ENCODE measurements at regions not wholly inside any gene's neighbourhood (a gene's known extent, or its start where the extent isn't known, plus 50 kb on each side); places are given as distances from the start of the nearest gene placed in this dataset.

- in situ Hi-C loops (cut with HindIII; ENCODE audit: low sequenced_read_pairs), result no loop called here
- no peak for DNase-seq (ENCODE audit: low read depth)
Measured at GRCh38 chrX:149267878-149268813, 237.0 kb downstream of the IDS start.

GRCh38 chrX:149262086-149262485 lies 243.0 kb downstream of the IDS start:
- no peak for TF ChIP-seq CTCF (IDR thresholded peaks at IDR 0.05; ENCODE audit: low read depth, low read length, missing control alignments)
- DNase-seq (ENCODE audit: low read depth), result no peak
- in situ Hi-C loops (cut with HindIII; ENCODE audit: low sequenced_read_pairs), result no loop called here
- no peak overlapping the region for H3K4me3 ChIP-seq (ENCODE audit: low read depth, low read length)

More at GRCh38 chrX:149267878-149268813, 237.0 kb downstream of the IDS start:
- TF ChIP-seq CTCF (IDR thresholded peaks at IDR 0.05; ENCODE audit: low read depth, low read length, missing control alignments), result no peak
- H3K4me3 ChIP-seq (ENCODE audit: low read depth, low read length), result no peak overlapping the region

- TF ChIP-seq CTCF (IDR thresholded peaks at IDR 0.05; ENCODE audit: low read depth, low read length, missing control alignments), result no peak
- no peak overlapping the region for H3K4me3 ChIP-seq (ENCODE audit: low read depth, low read length)
- in situ Hi-C loops (cut with HindIII; ENCODE audit: low sequenced_read_pairs), result no loop called here
- DNase-seq (ENCODE audit: low read depth), result no peak
Measured at GRCh38 chrX:149259241-149259640, 245.9 kb downstream of the IDS start.

- DNase-seq (ENCODE audit: low read depth), result no peak
- H3K4me3 ChIP-seq (ENCODE audit: low read depth, low read length), result no peak overlapping the region
- TF ChIP-seq CTCF (IDR thresholded peaks at IDR 0.05; ENCODE audit: low read depth, low read length, missing control alignments), result no peak
- in situ Hi-C loops (cut with HindIII; ENCODE audit: low sequenced_read_pairs), result no loop called here
Measured at GRCh38 chrX:149255860-149256259, 249.2 kb downstream of the IDS start.

GRCh38 chrX:149248073-149248625 lies 257.0 kb downstream of the IDS start:
- H3K4me3 ChIP-seq (ENCODE audit: low read depth, low read length), result no peak overlapping the region
- TF ChIP-seq CTCF (IDR thresholded peaks at IDR 0.05; ENCODE audit: low read depth, low read length, missing control alignments), result no peak
- DNase-seq (ENCODE audit: low read depth), result no peak
- in situ Hi-C loops (cut with HindIII; ENCODE audit: low sequenced_read_pairs), result no loop called here

- no peak for DNase-seq (ENCODE audit: low read depth)
- no peak overlapping the region for H3K4me3 ChIP-seq (ENCODE audit: low read depth, low read length)
- TF ChIP-seq CTCF (IDR thresholded peaks at IDR 0.05; ENCODE audit: low read depth, low read length, missing control alignments), result no peak
- in situ Hi-C loops (cut with HindIII; ENCODE audit: low sequenced_read_pairs), result no loop called here
Measured at GRCh38 chrX:149230689-149231088, 274.4 kb downstream of the IDS start.
